ENCODE measurements at regions not wholly inside any gene's neighbourhood (a gene's known extent, or its start where the extent isn't known, plus 50 kb on each side); places are given as distances from the start of the nearest gene placed in this dataset.

- TF ChIP-seq POLR2A (IDR thresholded peaks at IDR 0.05) (no peak), POLR2AphosphoS5 (IDR thresholded peaks at IDR 0.05) (no peak)
- TF ChIP-seq, protein P1, sequence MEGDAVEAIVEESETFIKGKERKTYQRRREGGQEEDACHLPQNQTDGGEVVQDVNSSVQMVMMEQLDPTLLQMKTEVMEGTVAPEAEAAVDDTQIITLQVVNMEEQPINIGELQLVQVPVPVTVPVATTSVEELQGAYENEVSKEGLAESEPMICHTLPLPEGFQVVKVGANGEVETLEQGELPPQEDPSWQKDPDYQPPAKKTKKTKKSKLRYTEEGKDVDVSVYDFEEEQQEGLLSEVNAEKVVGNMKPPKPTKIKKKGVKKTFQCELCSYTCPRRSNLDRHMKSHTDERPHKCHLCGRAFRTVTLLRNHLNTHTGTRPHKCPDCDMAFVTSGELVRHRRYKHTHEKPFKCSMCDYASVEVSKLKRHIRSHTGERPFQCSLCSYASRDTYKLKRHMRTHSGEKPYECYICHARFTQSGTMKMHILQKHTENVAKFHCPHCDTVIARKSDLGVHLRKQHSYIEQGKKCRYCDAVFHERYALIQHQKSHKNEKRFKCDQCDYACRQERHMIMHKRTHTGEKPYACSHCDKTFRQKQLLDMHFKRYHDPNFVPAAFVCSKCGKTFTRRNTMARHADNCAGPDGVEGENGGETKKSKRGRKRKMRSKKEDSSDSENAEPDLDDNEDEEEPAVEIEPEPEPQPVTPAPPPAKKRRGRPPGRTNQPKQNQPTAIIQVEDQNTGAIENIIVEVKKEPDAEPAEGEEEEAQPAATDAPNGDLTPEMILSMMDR (IDR thresholded peaks at IDR 0.05), result no peak
Observed at GRCh38 chr13:80906860-80907259, 565.9 kb upstream of the SPRY2 start.

All from gastroesophageal sphincter (tissue), 3 donors.